ENCODE measurements at regions not wholly inside any gene's neighbourhood (a gene's known extent, or its start where the extent isn't known, plus 50 kb on each side); places are given as distances from the start of the nearest gene placed in this dataset.

- peak in 39 of 56 donors; percentile 8 to 79 (median 39) for DNase-seq
Observed at GRCh38 chr10:101297901-101298486, 56.0 kb upstream of the BTRC start.

GRCh38 chr10:101299211-101299610, 54.8 kb upstream of the BTRC start:
- no peak for DNase-seq

DNA sequence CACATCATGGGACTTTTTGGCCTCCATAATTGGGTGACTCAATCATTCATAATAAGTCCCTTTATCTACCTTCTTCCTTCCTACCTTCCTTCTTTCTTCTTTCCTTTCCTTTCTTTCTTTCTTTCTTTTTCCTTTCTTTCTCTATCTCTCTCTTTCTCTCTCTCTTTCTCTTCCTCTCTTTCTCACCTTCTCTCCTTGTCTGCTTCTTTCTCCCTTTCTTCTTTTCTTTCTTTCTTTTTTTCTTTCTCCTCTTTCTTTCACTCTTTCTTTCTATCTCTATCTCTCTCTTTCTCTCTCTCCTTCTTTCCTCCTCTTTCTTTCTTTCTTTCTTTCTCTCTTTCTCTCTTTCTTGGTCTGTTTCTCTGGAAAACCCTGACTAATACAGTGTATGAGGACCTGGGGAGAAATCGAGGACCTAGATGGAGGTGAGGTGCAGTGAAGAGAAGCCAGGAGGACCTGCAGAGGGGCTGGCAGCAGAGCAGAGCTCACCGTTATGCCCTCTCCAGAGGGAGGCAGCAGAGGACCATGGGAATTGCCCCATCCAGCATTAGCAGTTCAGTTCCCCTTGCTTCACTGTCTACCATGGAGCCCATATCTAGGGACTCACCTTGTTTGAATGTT, 52.7 kb upstream of the BTRC start:
- peak in 6 of 56 donors; percentile 18 to 28 (median 22) for DNase-seq

GRCh38 chr10:101303087-101303703, 50.8 kb upstream of the BTRC start:
- DNase-seq = peak in 15 of 56 donors; percentile 15 to 63 (median 31)

Measured in nucleus accumbens (tissue), 56 donors.